ENCODE measurements at regions not wholly inside any gene's neighbourhood (a gene's known extent, or its start where the extent isn't known, plus 50 kb on each side); places are given as distances from the start of the nearest gene placed in this dataset.

DNA sequence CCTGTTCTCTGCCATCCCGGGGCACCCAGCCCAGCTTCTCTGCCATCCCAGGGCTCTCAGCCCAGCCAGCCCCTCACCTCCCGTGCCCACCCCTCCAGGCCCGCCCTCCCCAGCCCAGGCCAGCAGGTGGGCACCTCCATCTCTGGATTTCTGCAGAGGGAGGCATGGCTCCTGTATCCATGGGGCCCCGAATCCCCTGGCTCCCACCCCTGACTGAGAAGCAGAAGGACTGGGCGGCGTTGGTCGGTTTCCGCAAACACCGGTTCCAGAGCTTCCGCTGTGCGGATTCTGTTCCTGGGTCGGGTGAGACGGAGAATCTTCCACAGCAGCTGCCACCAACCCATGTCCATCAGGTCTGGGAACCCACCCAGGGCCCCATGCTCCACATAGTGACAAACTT lies 240.3 kb downstream of the BRD1 start:
- H3K36me3 Mint-ChIP-seq, result peaks cover 0 to 5% (median 3%) of the 10 kb centered on the region in 3 donors
- H3K4me1 Mint-ChIP-seq, result peaks cover 0 to 21% (median 2%) of the 10 kb centered on the region in 4 donors
- ATAC-seq (no peak), DNase-seq (no peak)
- no peaks in the 10 kb centered on the region for H3K27me3 Mint-ChIP-seq
- no peak overlapping the region for H3K27ac Mint-ChIP-seq
- H3K9me3 Mint-ChIP-seq, result no peaks in the 10 kb centered on the region
- no peak overlapping the region for H3K4me3 Mint-ChIP-seq
- POLR2A ChIA-PET, result no interaction called here

DNA sequence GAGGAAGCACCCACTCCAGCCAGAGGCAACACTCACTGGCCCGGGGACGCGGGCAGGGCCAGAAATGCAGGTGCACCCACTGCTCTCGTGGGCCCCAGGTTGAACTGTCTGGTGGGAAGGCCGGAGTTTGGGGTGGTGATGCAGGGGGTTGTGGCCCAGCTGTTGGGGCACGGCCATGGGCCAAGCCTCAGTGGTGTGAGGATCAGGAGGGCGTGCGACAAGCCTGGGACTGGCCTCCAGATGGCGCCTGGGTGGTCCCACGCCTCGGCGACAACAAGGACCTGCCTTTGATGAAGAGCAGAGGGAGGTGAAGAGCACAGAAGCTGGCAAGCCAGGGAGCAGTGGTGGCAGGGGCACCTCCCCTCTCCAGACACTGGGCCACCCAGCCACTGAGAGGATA lies 240.8 kb downstream of the BRD1 start:
- no peak for ATAC-seq
- Mint-ChIP-seq H3K27me3 (no peaks in the 10 kb centered on the region), H3K4me1 (peaks cover 0 to 17% (median 2%) of the 10 kb centered on the region in 4 donors), H3K4me3 (no peak overlapping the region), H3K9me3 (no peaks in the 10 kb centered on the region), H3K27ac (peak overlapping the region in 2 of 10 donors; percentile 44 to 89), H3K36me3 (peaks cover 0 to 7% (median 3%) of the 10 kb centered on the region in 3 donors)
- peak in 1 of 10 donors; percentile 58 for DNase-seq
- POLR2A ChIA-PET, result no interaction called here

DNA sequence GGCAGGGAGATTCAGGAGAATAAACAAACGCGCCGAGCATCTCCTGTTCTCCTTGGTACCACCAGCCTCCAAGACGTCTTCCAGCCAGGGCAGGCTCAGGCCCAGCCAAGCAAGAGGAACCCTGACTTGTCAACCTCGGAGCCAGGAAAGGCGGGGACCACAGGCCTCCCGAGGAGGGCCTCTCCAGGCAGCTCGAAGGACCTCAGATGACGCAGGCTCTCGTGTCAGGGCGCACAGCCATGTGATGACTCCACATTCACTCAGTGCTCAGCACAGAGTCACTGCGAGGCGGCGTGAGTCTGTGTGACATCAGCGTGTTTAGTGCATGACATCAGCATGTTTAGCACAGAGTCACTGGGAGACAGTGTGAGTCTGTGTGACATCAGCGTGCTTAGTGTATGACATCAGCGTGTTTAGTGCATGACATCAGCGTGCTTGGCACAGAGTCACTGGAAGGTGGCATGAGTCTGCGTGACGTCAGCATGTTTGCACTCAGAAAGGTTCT lies 241.4 kb downstream of the BRD1 start:
- peaks cover 0 to 17% (median 2%) of the 10 kb centered on the region in 4 donors for H3K4me1 Mint-ChIP-seq
- no peak for ATAC-seq
- peak in 1 of 10 donors; percentile 58 for DNase-seq
- peaks cover 0 to 7% (median 3%) of the 10 kb centered on the region in 3 donors for H3K36me3 Mint-ChIP-seq
- H3K9me3 Mint-ChIP-seq, result no peaks in the 10 kb centered on the region
- H3K4me3 Mint-ChIP-seq, result no peak overlapping the region
- POLR2A ChIA-PET, result no interaction called here
- H3K27ac Mint-ChIP-seq, result no peak overlapping the region
- H3K27me3 Mint-ChIP-seq, result no peaks in the 10 kb centered on the region

DNA sequence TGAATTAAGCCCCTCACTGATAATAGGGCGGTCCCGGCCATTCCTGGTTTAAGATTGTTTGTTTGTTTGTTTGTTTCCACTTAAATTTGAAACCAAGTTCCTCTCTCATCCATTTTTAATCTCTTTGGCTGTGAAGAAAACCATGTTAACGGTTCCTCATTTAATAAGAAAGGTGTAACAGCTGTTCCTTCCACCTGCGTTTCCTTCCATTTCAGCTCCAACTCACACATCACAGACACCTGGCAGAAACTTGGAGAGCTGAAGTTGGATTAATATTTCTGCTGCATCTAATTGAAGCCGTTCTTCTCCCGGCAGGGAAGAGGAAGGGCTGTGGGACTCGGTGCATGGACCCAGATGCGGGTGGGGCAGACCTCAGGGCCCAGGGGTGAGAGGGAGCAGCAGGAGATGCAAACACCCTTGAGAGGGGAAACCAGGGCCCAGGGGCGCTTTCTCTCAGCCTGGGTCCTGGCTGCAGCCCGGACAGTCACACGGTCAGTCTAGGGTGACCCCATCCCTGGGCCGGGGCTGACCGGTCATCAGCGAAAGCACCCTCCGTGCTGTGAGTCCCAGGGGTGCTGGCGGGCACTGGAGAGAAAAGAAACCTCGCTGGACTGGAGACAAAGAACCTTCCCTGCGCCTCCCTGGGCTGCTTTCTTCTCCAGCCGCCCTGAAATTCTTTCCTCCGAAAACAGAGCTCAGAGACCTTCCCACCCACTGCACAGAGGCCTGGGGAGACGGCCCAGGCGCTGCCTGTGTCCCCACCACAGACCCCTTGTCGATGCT lies 242.0 kb downstream of the BRD1 start:
- H3K27ac Mint-ChIP-seq, result no peak overlapping the region
- H3K9me3 Mint-ChIP-seq, result no peaks in the 10 kb centered on the region
- peaks cover 0 to 17% (median 2%) of the 10 kb centered on the region in 4 donors for H3K4me1 Mint-ChIP-seq
- ATAC-seq, result no peak
- POLR2A ChIA-PET, result no interaction called here
- no peak overlapping the region for H3K4me3 Mint-ChIP-seq
- H3K36me3 Mint-ChIP-seq, result peaks cover 0 to 7% (median 3%) of the 10 kb centered on the region in 3 donors
- no peak for DNase-seq
- H3K27me3 Mint-ChIP-seq, result no peaks in the 10 kb centered on the region

DNA sequence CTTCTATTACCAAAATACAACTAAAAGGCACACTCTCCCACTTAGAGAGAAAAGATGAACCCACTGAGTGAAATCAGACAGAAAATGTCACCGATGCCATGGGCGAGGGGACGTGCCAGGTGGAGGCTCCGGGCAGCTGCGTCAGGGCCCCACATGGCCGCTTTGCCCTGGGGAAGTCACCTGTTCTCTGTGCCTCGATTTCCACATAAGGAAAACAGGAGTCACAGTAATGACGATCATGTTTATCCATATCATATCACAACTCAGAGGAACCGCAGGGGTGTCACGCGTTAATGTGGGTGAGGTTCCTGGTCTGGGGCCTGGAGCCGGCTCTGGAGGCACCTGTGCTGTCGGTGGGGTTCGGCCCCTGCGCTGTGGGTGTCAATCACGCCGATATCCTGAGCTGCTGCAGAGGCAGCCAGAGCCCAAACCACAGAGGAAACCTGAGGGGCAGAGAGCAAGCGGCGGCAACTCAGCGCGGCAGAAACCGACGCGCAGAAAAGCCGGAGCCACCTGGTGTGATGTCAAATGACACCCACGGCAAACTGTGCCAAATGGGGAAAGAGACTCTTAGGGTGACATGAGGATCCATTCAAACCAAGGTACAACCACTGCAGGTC lies 243.7 kb downstream of the BRD1 start:
- POLR2A ChIA-PET, result no interaction called here
- Mint-ChIP-seq H3K27me3 (no peaks in the 10 kb centered on the region), H3K36me3 (peaks cover 3 to 11% (median 5%) of the 10 kb centered on the region in 3 donors), H3K4me3 (no peak overlapping the region), H3K4me1 (peaks cover 0 to 15% (median 2%) of the 10 kb centered on the region in 4 donors), H3K9me3 (peaks cover 0 to 6% (median 0%) of the 10 kb centered on the region in 9 donors), H3K27ac (peak overlapping the region in 1 of 10 donors; percentile 47)
- no peak for DNase-seq
- ATAC-seq, result no peak

DNA sequence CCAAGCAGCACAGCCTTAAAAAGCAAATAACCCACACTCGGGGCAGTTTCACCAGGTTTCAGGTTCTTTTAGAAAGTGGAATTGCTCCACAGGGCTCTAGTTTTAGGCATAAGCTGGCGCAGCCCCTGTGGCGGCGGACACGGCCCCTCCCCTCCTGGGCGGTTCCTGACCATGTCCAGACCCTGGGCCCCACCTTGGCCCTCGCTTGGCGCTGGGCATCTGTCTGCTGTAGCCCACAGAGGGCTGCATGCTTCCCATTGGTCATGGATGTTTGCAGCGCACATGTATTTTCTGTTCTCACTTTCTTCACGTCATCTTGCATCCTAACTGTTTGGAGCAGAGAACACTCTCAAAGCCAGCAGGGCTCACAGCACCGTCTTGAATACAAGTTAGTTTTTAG lies 244.3 kb downstream of the BRD1 start:
- H3K36me3 Mint-ChIP-seq, result peaks cover 3 to 15% (median 9%) of the 10 kb centered on the region in 3 donors
- POLR2A ChIA-PET, result no interaction called here
- H3K9me3 Mint-ChIP-seq, result peaks cover 0 to 11% (median 2%) of the 10 kb centered on the region in 9 donors
- H3K27ac Mint-ChIP-seq, result no peak overlapping the region
- no peak overlapping the region for H3K4me3 Mint-ChIP-seq
- H3K4me1 Mint-ChIP-seq, result peaks cover 0 to 17% (median 2%) of the 10 kb centered on the region in 4 donors
- no peaks in the 10 kb centered on the region for H3K27me3 Mint-ChIP-seq
- no peak for DNase-seq
- no peak for ATAC-seq

DNA sequence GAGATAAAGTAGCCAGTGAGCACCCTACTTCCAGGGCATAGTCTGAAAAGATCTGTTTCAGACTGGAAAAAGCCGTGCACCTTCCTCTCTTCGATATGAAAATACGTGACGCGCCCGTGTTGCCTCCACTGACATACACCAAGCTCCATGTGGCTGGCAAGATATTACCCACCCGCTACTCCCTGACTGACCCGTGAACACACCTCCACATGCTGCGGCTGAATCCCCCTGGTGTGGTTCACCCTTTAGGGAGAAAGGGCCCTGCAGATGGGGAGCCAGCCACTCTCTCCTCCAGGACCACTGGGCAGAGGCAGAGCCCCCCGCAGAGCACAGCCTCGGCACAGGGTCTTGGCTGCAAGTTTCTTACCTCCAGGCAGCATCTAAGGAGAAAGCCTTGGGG lies 245.0 kb downstream of the BRD1 start:
- peaks cover 0 to 11% (median 2%) of the 10 kb centered on the region in 9 donors for H3K9me3 Mint-ChIP-seq
- POLR2A ChIA-PET, result no interaction called here
- H3K4me1 Mint-ChIP-seq, result peaks cover 0 to 17% (median 2%) of the 10 kb centered on the region in 4 donors
- H3K36me3 Mint-ChIP-seq, result peaks cover 3 to 19% (median 9%) of the 10 kb centered on the region in 3 donors
- H3K4me3 Mint-ChIP-seq, result no peak overlapping the region
- H3K27ac Mint-ChIP-seq, result no peak overlapping the region
- ATAC-seq (no peak), DNase-seq (peak in 1 of 10 donors; percentile 57)
- H3K27me3 Mint-ChIP-seq, result no peaks in the 10 kb centered on the region

DNA sequence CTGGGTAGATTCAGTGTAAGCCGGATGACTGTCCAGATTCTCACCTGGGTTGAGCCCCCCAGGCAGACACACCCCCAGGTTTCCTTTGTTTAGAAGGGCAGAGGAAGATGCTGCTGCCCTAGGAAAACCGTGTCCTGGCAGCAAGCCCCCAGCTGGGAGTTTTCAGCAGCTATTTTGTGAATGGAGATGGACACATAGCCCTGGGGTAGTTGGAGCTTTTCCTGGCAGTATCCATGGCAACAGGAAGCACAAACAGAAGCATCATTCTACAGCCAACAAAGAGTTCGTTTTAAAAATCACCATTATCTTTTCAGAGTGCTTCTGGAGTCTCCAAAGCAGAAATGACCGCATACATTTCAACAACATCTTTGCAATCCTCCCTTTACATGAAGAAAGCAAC lies 245.5 kb downstream of the BRD1 start:
- peaks cover 0 to 11% (median 2%) of the 10 kb centered on the region in 9 donors for H3K9me3 Mint-ChIP-seq
- peaks cover 0 to 17% (median 3%) of the 10 kb centered on the region in 4 donors for H3K4me1 Mint-ChIP-seq
- H3K4me3 Mint-ChIP-seq, result no peak overlapping the region
- no peak overlapping the region for H3K27ac Mint-ChIP-seq
- peaks cover 3 to 19% (median 9%) of the 10 kb centered on the region in 3 donors for H3K36me3 Mint-ChIP-seq
- H3K27me3 Mint-ChIP-seq, result no peaks in the 10 kb centered on the region
- POLR2A ChIA-PET, result no interaction called here
- no peak for ATAC-seq
- no peak for DNase-seq

DNA sequence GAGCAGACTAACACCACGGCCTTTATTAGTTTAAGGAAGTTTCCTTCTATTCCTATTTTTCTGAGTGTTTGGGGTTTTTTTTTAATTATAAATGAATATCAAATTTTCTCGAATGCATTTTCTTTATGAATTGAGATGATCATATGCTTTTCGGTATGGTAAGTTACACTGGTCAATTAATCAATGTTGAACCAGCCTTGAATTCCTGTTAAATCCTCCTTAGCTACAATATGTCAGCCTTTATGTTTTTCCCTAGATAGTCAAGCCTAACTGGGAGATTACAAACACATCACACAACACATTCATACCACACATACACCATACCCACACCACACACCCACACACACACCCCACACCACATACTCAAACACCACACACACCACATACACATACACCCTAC lies 247.6 kb downstream of the BRD1 start:
- ATAC-seq (no peak), DNase-seq (no peak)
- Mint-ChIP-seq H3K9me3 (peaks cover 0 to 11% (median 2%) of the 10 kb centered on the region in 9 donors), H3K4me1 (peaks cover 0 to 18% (median 4%) of the 10 kb centered on the region in 4 donors), H3K27me3 (no peaks in the 10 kb centered on the region), H3K27ac (no peak overlapping the region), H3K4me3 (no peak overlapping the region), H3K36me3 (peaks cover 1 to 20% (median 9%) of the 10 kb centered on the region in 3 donors)
- POLR2A ChIA-PET, result no interaction called here

DNA sequence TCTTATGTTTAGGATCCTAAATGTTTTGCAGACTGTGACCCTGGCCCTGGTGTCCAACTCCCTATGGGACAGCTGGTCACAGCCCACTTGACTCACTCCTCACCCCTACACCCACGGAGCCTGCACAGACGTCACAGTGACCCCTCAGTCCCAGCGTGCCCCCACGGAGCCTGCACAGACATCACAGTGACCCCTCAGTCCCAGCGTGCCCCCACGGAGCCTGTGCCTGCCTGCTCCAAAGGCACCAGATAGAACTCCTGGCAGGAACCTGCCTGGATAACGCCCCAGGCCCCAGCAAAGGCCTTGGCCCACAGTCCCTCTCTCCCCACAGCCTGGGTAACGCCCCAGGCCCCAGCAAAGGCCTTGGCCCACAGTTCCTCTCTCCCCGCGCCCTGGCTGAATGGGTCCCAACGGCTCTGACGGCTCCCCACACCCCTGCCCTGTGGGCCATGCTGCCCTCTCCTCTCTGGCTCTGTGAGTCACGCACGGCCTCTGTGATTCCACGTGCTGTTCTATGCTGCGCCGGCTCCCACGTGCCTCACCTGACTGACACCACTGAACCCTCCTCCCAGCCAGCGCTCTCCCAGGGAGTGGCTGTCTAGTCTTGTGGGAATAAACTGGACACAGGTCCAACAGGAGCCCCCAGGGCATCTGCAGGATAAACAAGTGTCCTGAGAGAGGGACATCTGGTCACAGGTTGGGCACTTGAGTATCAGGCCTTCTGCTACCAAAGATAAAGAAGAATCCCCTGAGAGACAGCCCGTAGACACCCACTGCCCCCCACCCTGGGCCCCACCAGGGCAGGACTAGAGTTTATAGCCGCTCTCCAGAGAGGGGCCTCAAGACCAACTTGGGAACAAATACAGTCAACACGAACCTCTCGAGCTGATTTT lies 250.3 kb downstream of the BRD1 start:
- Mint-ChIP-seq H3K27ac (peak overlapping the region in 4 of 10 donors; percentile 4 to 86 (median 47)), H3K27me3 (no peaks in the 10 kb centered on the region), H3K9me3 (peaks cover 0 to 11% (median 2%) of the 10 kb centered on the region in 9 donors), H3K36me3 (peaks cover 6 to 21% (median 9%) of the 10 kb centered on the region in 3 donors), H3K4me3 (no peak overlapping the region), H3K4me1 (peaks cover 0 to 12% (median 5%) of the 10 kb centered on the region in 4 donors)
- POLR2A ChIA-PET, result no interaction called here
- no peak for ATAC-seq
- DNase-seq, result no peak

DNA sequence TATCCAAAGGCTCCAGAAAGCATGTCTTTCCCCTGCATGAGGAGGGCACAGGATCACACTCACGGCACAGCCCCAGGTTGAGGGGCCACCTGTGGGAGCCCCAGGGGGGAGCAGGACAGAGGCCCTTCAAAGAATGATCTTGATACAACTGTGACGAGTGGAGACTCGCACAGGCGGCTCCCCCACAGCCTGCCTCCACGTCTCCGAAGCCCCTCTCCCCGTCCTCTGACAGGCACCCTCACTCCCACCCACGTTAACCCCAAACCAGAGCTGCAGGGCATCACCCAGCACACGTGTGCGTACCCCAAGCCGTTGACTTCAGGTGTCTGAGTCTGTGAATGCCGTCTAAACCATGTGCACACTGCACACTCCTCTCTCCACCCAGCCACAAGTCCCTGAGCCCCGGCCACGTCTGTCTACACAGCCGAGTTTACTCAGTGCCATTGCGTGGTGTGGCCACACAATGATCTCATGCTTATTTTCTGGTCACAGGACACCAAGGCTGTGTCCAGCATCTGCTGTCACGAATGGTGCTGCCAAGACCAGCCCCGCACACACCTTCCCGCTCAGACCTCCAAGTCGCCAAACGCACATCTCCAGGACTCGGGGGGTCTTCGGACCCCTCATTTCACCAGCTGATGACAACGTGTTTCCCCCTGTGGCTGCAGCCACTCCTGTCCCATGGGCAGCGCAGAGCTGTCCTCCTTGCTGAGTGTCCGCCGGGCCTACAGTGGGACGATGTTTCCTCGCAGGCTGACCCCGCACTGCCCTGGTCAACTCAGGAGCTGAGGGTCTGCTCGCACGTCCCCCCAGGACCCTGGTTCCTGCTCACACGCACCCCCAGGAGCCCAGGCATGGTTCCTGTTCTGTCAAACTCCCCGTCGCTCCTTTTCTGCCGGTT lies 251.2 kb downstream of the BRD1 start:
- Mint-ChIP-seq H3K4me1 (peaks cover 0 to 13% (median 6%) of the 10 kb centered on the region in 4 donors), H3K27me3 (no peaks in the 10 kb centered on the region), H3K9me3 (peaks cover 0 to 11% (median 2%) of the 10 kb centered on the region in 9 donors), H3K36me3 (peaks cover 6 to 19% (median 9%) of the 10 kb centered on the region in 3 donors), H3K27ac (peak overlapping the region in 1 of 10 donors; percentile 42), H3K4me3 (no peak overlapping the region)
- ATAC-seq (no peak), DNase-seq (no peak)
- POLR2A ChIA-PET, result no interaction called here

DNA sequence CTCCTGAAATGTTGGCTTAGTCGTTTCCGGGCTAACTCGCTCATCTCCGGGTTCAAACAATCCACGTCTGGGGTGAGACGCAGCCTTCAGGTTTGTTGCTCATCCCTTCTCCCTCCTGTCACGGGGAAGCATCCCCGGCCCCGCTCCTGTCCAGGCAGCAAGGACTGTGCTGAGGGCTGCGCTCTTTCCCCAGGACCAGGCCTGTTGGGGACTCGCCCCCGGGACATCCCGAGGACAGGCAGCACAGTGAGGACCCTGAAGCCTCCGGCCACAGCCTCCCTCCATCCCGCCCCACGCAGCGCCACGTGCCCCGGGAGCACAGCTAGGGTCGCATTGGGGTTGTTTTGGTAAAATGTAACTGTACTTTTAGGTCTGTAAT lies 252.0 kb downstream of the BRD1 start:
- Mint-ChIP-seq H3K27ac (no peak overlapping the region), H3K9me3 (peaks cover 0 to 11% (median 2%) of the 10 kb centered on the region in 9 donors), H3K36me3 (peaks cover 6 to 19% (median 9%) of the 10 kb centered on the region in 3 donors), H3K4me3 (no peak overlapping the region), H3K27me3 (no peaks in the 10 kb centered on the region), H3K4me1 (peaks cover 0 to 13% (median 6%) of the 10 kb centered on the region in 4 donors)
- POLR2A ChIA-PET, result no interaction called here
- no peak for DNase-seq
- ATAC-seq, result no peak

Data from naive thymus-derived CD8-positive, alpha-beta T cell (primary cell).